Cardiac muscle cell (in vitro differentiated cells and primary cell): ENCODE measurements at regions not wholly inside any gene's neighbourhood (a gene's known extent, or its start where the extent isn't known, plus 50 kb on each side); places are given as distances from the start of the nearest gene placed in this dataset.

Experiments used
- DNase-seq, 2 donors: peaks; one replicate each; pipeline versions ENCODE4 v3.0.0 to v3.0.0-alpha.2; 2010 to 2017; ENCODE audit warnings: low read depth in 1 of 2, low spot score in 1 of 2
- H3K27ac ChIP-seq: fragments of 200-600 bp; sonication (generic); 2 replicates; pipeline ENCODE4 v1.5.1; 2016
- H3K27me3 ChIP-seq: fragments of 200-600 bp; sonication (generic); 2 replicates; pipeline ENCODE4 v1.6.0; 2016; ENCODE audit warnings: control low read depth
- H3K36me3 ChIP-seq: fragments of 200-600 bp; sonication (generic); 2 replicates; pipeline ENCODE4 v1.5.1; 2016; ENCODE audit warnings: control low read depth
- H3K4me1 ChIP-seq: fragments of 200-600 bp; sonication (generic); 2 replicates; pipeline ENCODE4 v1.8.1; 2017; ENCODE audit warnings: low read depth, mild to moderate bottlenecking, mixed run types
- H3K4me3 ChIP-seq: fragments of 200-600 bp; sonication (generic); 2 replicates; pipeline ENCODE4 v1.5.1; 2016; ENCODE audit warnings: mild to moderate bottlenecking
- H3K9me3 ChIP-seq: fragments of 200-600 bp; sonication (generic); 2 replicates; pipeline ENCODE4 v1.5.1; 2017; ENCODE audit warnings: low read depth, mild to moderate bottlenecking, control low read depth
- TF ChIP-seq, protein P1 (sequence below): IDR thresholded peaks from 2 replicates; pipeline ENCODE4 v1.5.1; 2012; ENCODE audit warnings: low read depth, mild to moderate bottlenecking, low read length

DNA sequence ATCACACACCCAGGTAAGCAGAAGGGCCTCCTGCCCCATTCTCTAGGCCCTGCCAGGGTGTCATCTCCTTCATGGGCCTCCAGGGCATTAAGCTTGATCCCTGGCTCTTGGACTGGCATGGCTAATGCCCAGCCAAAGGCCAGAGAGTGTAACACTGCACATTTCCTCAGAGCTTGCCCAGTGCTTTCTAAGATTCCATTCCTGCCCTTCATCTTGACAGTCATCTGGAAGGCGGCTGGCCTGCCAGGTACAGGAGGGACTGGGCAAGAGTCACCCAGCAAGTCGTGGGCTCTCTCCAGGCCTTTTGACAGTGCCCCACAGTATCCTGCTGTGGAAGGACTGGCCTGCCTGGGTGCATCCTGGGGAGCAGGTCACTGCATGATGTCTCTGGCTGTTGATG lies 268.9 kb downstream of the HAUS1 start:
- Histone ChIP-seq H3K4me1 (peaks cover 17% of the 10 kb centered on the region), H3K27me3 (no peaks in the 10 kb centered on the region), H3K27ac (no peak overlapping the region), H3K4me3 (no peak overlapping the region), H3K9me3 (no peaks in the 10 kb centered on the region), H3K36me3 (no peaks in the 10 kb centered on the region)
- no peak for DNase-seq
- TF ChIP-seq, protein P1, sequence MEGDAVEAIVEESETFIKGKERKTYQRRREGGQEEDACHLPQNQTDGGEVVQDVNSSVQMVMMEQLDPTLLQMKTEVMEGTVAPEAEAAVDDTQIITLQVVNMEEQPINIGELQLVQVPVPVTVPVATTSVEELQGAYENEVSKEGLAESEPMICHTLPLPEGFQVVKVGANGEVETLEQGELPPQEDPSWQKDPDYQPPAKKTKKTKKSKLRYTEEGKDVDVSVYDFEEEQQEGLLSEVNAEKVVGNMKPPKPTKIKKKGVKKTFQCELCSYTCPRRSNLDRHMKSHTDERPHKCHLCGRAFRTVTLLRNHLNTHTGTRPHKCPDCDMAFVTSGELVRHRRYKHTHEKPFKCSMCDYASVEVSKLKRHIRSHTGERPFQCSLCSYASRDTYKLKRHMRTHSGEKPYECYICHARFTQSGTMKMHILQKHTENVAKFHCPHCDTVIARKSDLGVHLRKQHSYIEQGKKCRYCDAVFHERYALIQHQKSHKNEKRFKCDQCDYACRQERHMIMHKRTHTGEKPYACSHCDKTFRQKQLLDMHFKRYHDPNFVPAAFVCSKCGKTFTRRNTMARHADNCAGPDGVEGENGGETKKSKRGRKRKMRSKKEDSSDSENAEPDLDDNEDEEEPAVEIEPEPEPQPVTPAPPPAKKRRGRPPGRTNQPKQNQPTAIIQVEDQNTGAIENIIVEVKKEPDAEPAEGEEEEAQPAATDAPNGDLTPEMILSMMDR: no peak

DNA sequence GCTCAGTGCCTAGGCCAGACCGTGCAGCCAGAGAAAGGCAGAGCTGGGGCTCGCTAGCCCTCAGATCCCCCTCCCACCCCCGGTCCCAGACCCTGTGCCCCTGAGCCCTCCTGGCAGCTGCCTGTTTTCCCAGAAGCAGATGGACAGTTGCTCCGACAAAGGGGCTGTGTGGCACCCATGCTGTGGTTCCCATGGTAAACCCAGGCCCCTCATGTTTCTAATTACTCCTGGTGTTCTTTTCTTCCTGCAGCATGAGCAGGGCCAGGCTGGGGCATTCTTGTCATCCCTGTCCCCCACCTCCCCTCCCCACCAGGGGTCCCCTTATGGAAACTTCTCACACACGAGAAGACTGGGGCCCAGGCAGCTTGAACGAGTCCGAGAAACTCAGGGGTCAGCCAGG lies 269.6 kb downstream of the HAUS1 start:
- Histone ChIP-seq H3K36me3 (no peaks in the 10 kb centered on the region), H3K27ac (no peak overlapping the region), H3K9me3 (no peaks in the 10 kb centered on the region), H3K27me3 (no peaks in the 10 kb centered on the region), H3K4me3 (no peak overlapping the region), H3K4me1 (peaks cover 17% of the 10 kb centered on the region)
- TF ChIP-seq, protein P1: no peak
- no peak for DNase-seq

DNA sequence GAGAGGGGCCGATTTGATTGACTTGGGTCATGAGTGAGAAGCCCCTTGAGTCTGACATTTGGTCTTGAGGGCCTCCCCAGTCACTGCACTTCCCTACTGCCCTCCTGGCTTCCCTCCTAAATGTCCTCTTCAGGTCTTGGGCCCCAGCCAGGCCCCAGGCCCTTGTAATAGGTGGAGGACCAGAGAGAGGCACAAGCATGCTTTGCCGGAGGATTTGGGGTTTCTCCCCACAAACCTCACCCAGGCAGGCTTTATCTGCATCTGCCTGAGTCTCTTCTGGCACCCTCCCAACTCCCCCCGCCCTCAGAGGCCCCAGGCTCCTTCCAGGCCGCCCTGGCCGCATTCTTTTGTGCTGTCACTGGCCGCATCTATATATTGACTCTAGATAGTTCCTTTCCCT lies 270.7 kb downstream of the HAUS1 start:
- DNase-seq: peak in 1 of 2 donors; percentile 44
- H3K9me3 ChIP-seq: no peaks in the 10 kb centered on the region
- peaks cover 17% of the 10 kb centered on the region for H3K4me1 ChIP-seq
- TF ChIP-seq, protein P1: no peak
- peak overlapping the region; percentile 48 for H3K27ac ChIP-seq
- no peak overlapping the region for H3K4me3 ChIP-seq
- H3K36me3 ChIP-seq: no peaks in the 10 kb centered on the region
- H3K27me3 ChIP-seq: no peaks in the 10 kb centered on the region

DNA sequence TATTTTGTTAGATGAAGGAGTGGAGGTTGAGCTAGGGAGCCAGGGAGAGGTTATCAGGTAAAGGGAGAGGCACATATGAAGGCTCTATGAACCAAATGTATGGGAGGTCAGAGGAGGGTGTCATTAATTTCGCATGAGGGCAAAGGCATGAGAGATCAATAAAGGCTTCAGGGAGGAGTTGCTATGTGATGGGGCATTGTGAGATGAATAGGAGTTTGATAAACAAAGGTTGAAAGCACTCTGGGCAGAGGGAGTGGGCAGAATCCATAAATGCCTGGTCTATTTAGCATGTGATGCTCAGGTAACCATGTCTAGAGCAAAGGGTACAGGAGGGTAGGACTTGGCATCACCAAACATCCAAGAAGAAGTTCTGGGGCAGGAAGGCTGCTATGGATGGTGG lies 273.4 kb downstream of the HAUS1 start:
- peaks cover 17% of the 10 kb centered on the region for H3K4me1 ChIP-seq
- H3K27ac ChIP-seq: no peak overlapping the region
- H3K36me3 ChIP-seq: no peaks in the 10 kb centered on the region
- DNase-seq: no peak
- no peak overlapping the region for H3K4me3 ChIP-seq
- TF ChIP-seq, protein P1: no peak
- no peaks in the 10 kb centered on the region for H3K9me3 ChIP-seq
- no peaks in the 10 kb centered on the region for H3K27me3 ChIP-seq

DNA sequence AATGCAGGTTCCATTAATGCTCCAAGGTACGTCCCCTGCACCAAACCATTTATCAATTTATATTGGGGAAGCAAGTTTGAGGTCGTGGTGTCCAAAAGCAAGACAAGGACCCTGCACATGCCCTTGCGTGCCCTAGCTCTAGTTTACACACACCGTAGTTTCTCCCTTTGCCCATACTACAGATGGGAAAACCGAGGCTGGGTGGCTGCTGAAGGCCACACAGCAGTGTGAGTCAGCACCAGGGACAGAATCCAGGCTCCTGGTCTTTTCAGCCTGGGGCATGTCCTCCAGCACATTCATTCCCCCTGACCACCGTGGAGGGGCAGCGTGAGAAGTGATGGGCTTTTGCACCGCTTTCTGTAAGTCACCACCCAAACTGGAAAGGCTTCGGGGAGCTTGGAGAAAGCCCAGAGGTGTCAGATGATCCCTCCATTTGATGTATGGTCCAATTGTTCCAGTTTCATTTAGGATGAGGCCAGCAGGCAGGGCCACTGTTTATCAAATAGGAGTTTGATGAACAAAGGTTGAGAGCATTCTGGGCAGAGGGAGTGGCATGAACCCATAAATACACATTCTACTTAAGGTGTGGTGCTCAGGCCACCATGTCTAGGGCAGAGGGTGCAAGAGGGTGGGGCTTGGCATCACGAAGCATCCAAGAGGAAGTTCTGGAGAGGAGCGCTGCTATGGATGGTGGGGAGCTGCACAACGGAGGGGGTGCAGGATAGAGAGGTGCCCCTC lies 274.1 kb downstream of the HAUS1 start:
- H3K27me3 ChIP-seq: no peaks in the 10 kb centered on the region
- no peak for DNase-seq

More for the DNA sequence above, 274.1 kb downstream of the HAUS1 start:
- Histone ChIP-seq H3K36me3 (no peaks in the 10 kb centered on the region), H3K4me3 (no peak overlapping the region), H3K27ac (no peak overlapping the region), H3K9me3 (no peaks in the 10 kb centered on the region), H3K4me1 (peaks cover 17% of the 10 kb centered on the region)
- TF ChIP-seq, protein P1: no peak
